H1 (cell line): ENCODE measurements at regions not wholly inside any gene's neighbourhood (a gene's known extent, or its start where the extent isn't known, plus 50 kb on each side); places are given as distances from the start of the nearest gene placed in this dataset.

ENCODE experiments used
- CTCF ChIA-PET: fragments of 300-600 bp; sonication (Branson Sonifier 250); formaldehyde crosslinking; loops from one replicate; lab custom pipeline; 2021; ENCODE audit not compliant: partially characterized antibody; lab: Charles Lee
- POLR2A ChIA-PET: fragments of 300-600 bp; sonication (Branson Sonifier 250); formaldehyde crosslinking; loops from one replicate; lab custom pipeline; 2021; ENCODE audit warnings: inconsistent platforms; ENCODE audit not compliant: partially characterized antibody; lab: Charles Lee
- DNase-seq, 2 experiments: peaks; one replicate each; pipeline versions ENCODE4 v3.0.0 to v3.0.0-alpha.2; 2010 to 2022; ENCODE audit warnings: low spot score in 2 of 2, low read depth in 1 of 2, mixed read lengths in 1 of 2
- FAIRE-seq: peaks from 2 replicates; lab custom pipeline; 2011; peaks lifted over from hg19 to GRCh38; lab: Jason Lieb, UNC
- H2AFZ ChIP-seq: 2 replicates; pipeline ENCODE4 v1.8.1; 2012; ENCODE audit warnings: low read length, inconsistent platforms
- H2AK5ac ChIP-seq: 2 replicates; pipeline ENCODE4 v1.6.1; 2013; ENCODE audit warnings: low read depth, low read length
- H2BK120ac ChIP-seq: replicated peaks from 2 replicates; pipeline ENCODE3; 2013; ENCODE audit warnings: low read depth, low read length, inconsistent platforms
- H2BK12ac ChIP-seq: 2 replicates; pipeline ENCODE4 v1.6.1; 2013; ENCODE audit warnings: low read depth, low read length
- H2BK15ac ChIP-seq: 2 replicates; pipeline ENCODE4 v1.6.1; 2013; ENCODE audit warnings: low read length
- H2BK20ac ChIP-seq: 2 replicates; pipeline ENCODE4 v1.6.1; 2013; ENCODE audit warnings: low read length
- H2BK5ac ChIP-seq: 2 replicates; pipeline ENCODE4 v1.6.1; 2013; ENCODE audit warnings: low read depth, low read length
- H3K14ac ChIP-seq: 2 replicates; pipeline ENCODE4 v1.6.1; 2013; ENCODE audit warnings: inconsistent platforms; ENCODE audit not compliant: insufficient read length
- H3K18ac ChIP-seq: 2 replicates; pipeline ENCODE4 v1.6.1; 2013; ENCODE audit warnings: low read length; ENCODE audit errors: extremely low read depth
- H3K23ac ChIP-seq: 2 replicates; pipeline ENCODE4 v1.6.1; 2013; ENCODE audit warnings: inconsistent platforms; ENCODE audit not compliant: insufficient read length
- H3K23me2 ChIP-seq: 2 replicates; pipeline ENCODE4 v1.6.1; 2013; ENCODE audit warnings: low read depth, low read length
- H3K27ac ChIP-seq: 2 replicates; pipeline ENCODE4 v1.6.1; 2011; ENCODE audit warnings: low read depth, low read length, inconsistent platforms
- H3K27me3 ChIP-seq, 4 experiments: replicated peaks in 1 of 4; 1 replicate in 1 of 4; 2 replicates in 3 of 4; pipeline versions ENCODE4 v1.6.1 to v1.8.1; 2011 to 2013; ENCODE audit warnings: low read length in 3 of 4, mild to moderate bottlenecking in 3 of 4, inconsistent platforms in 2 of 4, mixed read lengths in 2 of 4, moderate library complexity in 1 of 4; ENCODE audit not compliant: control insufficient read depth in 3 of 4, insufficient read depth in 3 of 4; ENCODE audit errors: extremely low read depth in 1 of 4
- H3K36me3 ChIP-seq, 4 experiments: 2 replicates each; pipeline versions ENCODE4 v1.6.1 to v1.8.1; 2011 to 2013; ENCODE audit warnings: mild to moderate bottlenecking in 4 of 4, low read length in 3 of 4, moderate library complexity in 2 of 4, control low read depth in 1 of 4, inconsistent platforms in 1 of 4; ENCODE audit not compliant: insufficient read depth in 4 of 4, control insufficient read depth in 2 of 4
- H3K4ac ChIP-seq: replicated peaks from 2 replicates; pipeline ENCODE3; 2013; ENCODE audit warnings: low read length, low read depth, mixed read lengths, inconsistent platforms; ENCODE audit not compliant: insufficient read length
- H3K4me1 ChIP-seq, 4 experiments: replicated peaks in 1 of 4; 1 replicate in 1 of 4; 2 replicates in 3 of 4; pipeline versions ENCODE4 v1.6.1 to v1.8.1; 2011 to 2013; ENCODE audit warnings: low read length in 3 of 4, inconsistent platforms in 2 of 4, mixed read lengths in 1 of 4; ENCODE audit not compliant: insufficient read depth in 4 of 4, control insufficient read depth in 3 of 4
- H3K4me2 ChIP-seq, 2 experiments: 2 replicates each; pipeline versions ENCODE4 v1.6.1 to v1.8.1; 2011 to 2013; ENCODE audit warnings: low read depth in 2 of 2, low read length in 2 of 2, control low read depth in 1 of 2, inconsistent platforms in 1 of 2, mild to moderate bottlenecking in 1 of 2; ENCODE audit not compliant: insufficient read depth in 1 of 2
- H3K4me3 ChIP-seq, 4 experiments: fragments of 200-600, 300-600 bp in 1 of 4; sonication (generic), shearing (Covaris generic), sonication (Bioruptor Twin) in 1 of 4; 2 replicates each; pipeline versions ENCODE4 v1.5.1 to v1.8.1; 2011 to 2016; ENCODE audit warnings: low read length in 4 of 4, low read depth in 3 of 4, control low read depth in 2 of 4, inconsistent platforms in 2 of 4, mild to moderate bottlenecking in 2 of 4, mixed read lengths in 1 of 4, moderate library complexity in 1 of 4; ENCODE audit not compliant: insufficient read depth in 2 of 4; ENCODE audit errors: extremely low read depth in 1 of 4
- H3K56ac ChIP-seq: replicated peaks from 2 replicates; pipeline ENCODE3; 2013; ENCODE audit warnings: low read depth, mild to moderate bottlenecking, mixed read lengths, low read length, inconsistent platforms; ENCODE audit not compliant: insufficient read length
- H3K79me1 ChIP-seq: 2 replicates; pipeline ENCODE4 v1.6.1; 2013; ENCODE audit warnings: low read depth, low read length, control low read depth
- H3K79me2 ChIP-seq, 2 experiments: 2 replicates each; pipeline versions ENCODE4 v1.6.1 to v1.8.1; 2012 to 2013; ENCODE audit warnings: low read length in 2 of 2, mild to moderate bottlenecking in 2 of 2, inconsistent platforms in 1 of 2; ENCODE audit not compliant: insufficient read depth in 2 of 2, control insufficient read depth in 1 of 2
- H3K9ac ChIP-seq, 4 experiments: replicated peaks in 1 of 4; 1 replicate in 1 of 4; 2 replicates in 3 of 4; pipeline versions ENCODE4 v1.6.1 to v1.8.1; 2011 to 2013; ENCODE audit warnings: low read depth in 3 of 4, low read length in 3 of 4, control low read depth in 2 of 4, mild to moderate bottlenecking in 2 of 4, moderate library complexity in 2 of 4, inconsistent platforms in 1 of 4; ENCODE audit errors: extremely low read depth in 1 of 4
- H3K9me3 ChIP-seq, 2 experiments: 2 replicates each; pipeline versions ENCODE4 v1.6.1 to v1.8.1; 2012 to 2013; ENCODE audit warnings: mild to moderate bottlenecking in 2 of 2, moderate library complexity in 2 of 2, control low read depth in 1 of 2, inconsistent platforms in 1 of 2, low read depth in 1 of 2, low read length in 1 of 2, mixed read lengths in 1 of 2; ENCODE audit not compliant: insufficient read depth in 2 of 2
- H4K20me1 ChIP-seq, 2 experiments: replicated peaks in 1 of 2; 2 replicates each; pipeline versions ENCODE3 to v1.8.1; 2011 to 2013; ENCODE audit warnings: inconsistent platforms in 2 of 2, low read length in 2 of 2, mild to moderate bottlenecking in 1 of 2; ENCODE audit not compliant: insufficient read depth in 2 of 2, control insufficient read depth in 1 of 2
- H4K5ac ChIP-seq: 2 replicates; pipeline ENCODE4 v1.6.1; 2013; ENCODE audit warnings: low read length, low read depth, mixed read lengths, inconsistent platforms; ENCODE audit not compliant: insufficient read length
- H4K8ac ChIP-seq: 2 replicates; pipeline ENCODE4 v1.8.0; 2013; ENCODE audit warnings: mild to moderate bottlenecking, moderate library complexity, low read length, inconsistent platforms; ENCODE audit not compliant: insufficient read depth; ENCODE audit errors: extremely low read depth
- H4K91ac ChIP-seq: replicated peaks from 2 replicates; pipeline ENCODE3; 2013; ENCODE audit warnings: low read length, mixed read lengths, inconsistent platforms; ENCODE audit not compliant: insufficient read length
- TBP ChIP-seq: IDR thresholded peaks from 2 replicates; pipeline ENCODE4 v1.6.1; 2011; ENCODE audit warnings: low read depth, low read length, improper control_type of control experiment
- WGBS, 2 experiments: shearing (Covaris generic) in 1 of 2; methylation state at CpG; one replicate each; pipeline versions ENCODE4 v1.1.6 to v1.1.7; 2013 to 2015; ENCODE audit warnings: low lambda C conversion rate in 2 of 2, mixed read lengths in 2 of 2, inconsistent platforms in 1 of 2, low coverage in 1 of 2, missing lambda C conversion rate in 1 of 2; ENCODE audit not compliant: insufficient replicate concordance in 2 of 2, insufficient coverage in 1 of 2, insufficient read length in 1 of 2; ENCODE audit errors: extremely low coverage in 1 of 2, missing lambda C conversion rate in 1 of 2; 5-methylcytosine and 5-hydroxymethylcytosine counted together
- TF ChIP-seq, protein P1 (sequence below): IDR thresholded peaks from 2 replicates; pipeline ENCODE4 v1.6.1; 2011; ENCODE audit warnings: low read depth, mild to moderate bottlenecking, low read length; ENCODE audit not compliant: insufficient read depth

DNA sequence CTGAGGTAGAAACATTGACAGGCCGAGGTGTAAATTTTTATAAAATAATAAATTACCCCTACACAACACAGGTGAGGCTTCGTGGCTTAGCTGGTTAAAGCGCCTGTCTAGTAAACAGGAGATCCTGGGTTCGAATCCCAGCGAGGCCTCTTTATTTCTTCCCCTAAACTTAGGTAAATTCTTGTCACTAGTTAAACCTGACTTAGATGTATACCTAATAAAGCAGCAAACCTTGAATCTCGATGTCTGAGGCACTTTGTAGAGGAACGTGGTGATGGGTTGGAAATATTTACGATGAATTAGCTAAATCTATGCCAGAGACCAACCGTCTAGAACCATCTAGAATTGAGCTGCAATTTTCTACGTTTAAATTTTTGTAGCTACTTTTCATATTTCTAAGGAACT, 185.6 kb downstream of the OR2B2 start:
- Histone ChIP-seq H2AFZ (no peak overlapping the region), H2BK15ac (no peak overlapping the region), H4K8ac (no peak overlapping the region), H3K79me2 (no peaks in the 10 kb centered on the region), H2BK12ac (no peak overlapping the region), H3K56ac (no peak overlapping the region), H3K36me3 (no peaks in the 10 kb centered on the region), H3K18ac (no peak overlapping the region), H3K4me1 (peaks cover 0 to 2% (median 0%) of the 10 kb centered on the region in 4 experiments; a peak in 1 of 7 replicates), H3K27me3 (no peaks in the 10 kb centered on the region; a peak in 2 of 7 replicates), H3K4me2 (no peak overlapping the region), H3K23me2 (peaks cover 2% of the 10 kb centered on the region; the same call in 1 of the 2 replicates), H3K4ac (no peak overlapping the region), H3K9me3 (no peaks in the 10 kb centered on the region), H2BK120ac (no peak overlapping the region), H4K91ac (no peak overlapping the region), H3K9ac (no peak overlapping the region), H3K79me1 (no peaks in the 10 kb centered on the region), H2AK5ac (no peak overlapping the region), H4K20me1 (no peaks in the 10 kb centered on the region), H3K23ac (no peak overlapping the region), H2BK20ac (no peak overlapping the region), H3K27ac (no peak overlapping the region), H4K5ac (no peak overlapping the region), H3K4me3 (no peak overlapping the region; a peak in 1 of 8 replicates), H3K14ac (no peak overlapping the region), H2BK5ac (no peak overlapping the region)
- FAIRE-seq (peak; percentile 7), DNase-seq (peak; percentile 17 to 75)
- POLR2A ChIA-PET: interaction anchor here (1.2 kb wide), 1 partner anchor 8 kb away, joined by 4 read pairs; no protein-coding TSS in a partner anchor
- WGBS, 2 experiments: 48% methylated on average over 10 of the region's 10 CpGs; no CpG with 5 or more reads in 1 of the 2 experiments
- CTCF ChIA-PET: interaction anchor here (1.2 to 1.5 kb wide), 3 partner anchors 24 to 54 kb away, joined by 3 to 6 read pairs (median 4); no protein-coding TSS in a partner anchor
- peak; percentile 99 for TF ChIP-seq TBP
- TF ChIP-seq, protein P1, sequence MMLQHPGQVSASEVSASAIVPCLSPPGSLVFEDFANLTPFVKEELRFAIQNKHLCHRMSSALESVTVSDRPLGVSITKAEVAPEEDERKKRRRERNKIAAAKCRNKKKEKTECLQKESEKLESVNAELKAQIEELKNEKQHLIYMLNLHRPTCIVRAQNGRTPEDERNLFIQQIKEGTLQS: no peak
